IMR-90 (cell line): ENCODE measurements at regions not wholly inside any gene's neighbourhood (a gene's known extent, or its start where the extent isn't known, plus 50 kb on each side); places are given as distances from the start of the nearest gene placed in this dataset.
"Not testable (repeated sequence)": the region's sequence is repeated elsewhere in the genome, so short reads cannot be mapped to it uniquely, and the experiment has no call there.

Experiments
- ATAC-seq: fragments of 200-7000 bp; cut with Tn5 transposase; 2 replicates; pipeline ENCODE4 v1.9.1; 2020; ENCODE audit warnings: low read depth, mild to moderate bottlenecking, moderate library complexity
- BruUV-seq: library from RNA; stranded (reverse); fragments of 400-500 nt; replicated peaks from 2 replicates; lab custom pipeline; 2021; lab: Mats Ljungman, UMichigan
- CTCF ChIA-PET: fragments of 300-600 bp; formaldehyde crosslinking; extraction: SDS; loops from one replicate; lab custom pipeline; 2021; ENCODE audit warnings: antibody characterized with exemption; lab: Yijun Ruan, JAX
- POLR2A ChIA-PET: fragments of 300-600 bp; sonication (Branson Sonifier 250); formaldehyde crosslinking; loops from one replicate; lab custom pipeline; 2022; ENCODE audit warnings: antibody characterized with exemption; ENCODE audit not compliant: unreplicated experiment; lab: Charles Lee
- DNase-seq: peaks from one replicate; pipeline ENCODE4 v3.0.0; 2013
- H2AFZ ChIP-seq: replicated peaks from 2 replicates; pipeline ENCODE3; 2013; ENCODE audit warnings: low read length, mild to moderate bottlenecking; ENCODE audit not compliant: poor library complexity
- H2AK5ac ChIP-seq: 2 replicates; pipeline ENCODE4 v1.6.1; 2013; ENCODE audit warnings: low read depth, low read length, inconsistent platforms
- H2AK9ac ChIP-seq: replicated peaks from 2 replicates; pipeline ENCODE3; 2013; ENCODE audit warnings: mild to moderate bottlenecking, low read depth, low read length, moderate library complexity; ENCODE audit not compliant: poor library complexity
- H2BK120ac ChIP-seq: 2 replicates; pipeline ENCODE4 v1.6.1; 2013; ENCODE audit warnings: low read depth, low read length, inconsistent platforms
- H2BK15ac ChIP-seq: 3 replicates; pipeline ENCODE4 v1.6.1; 2013; ENCODE audit warnings: low read depth, low read length, inconsistent platforms
- H2BK20ac ChIP-seq: 2 replicates; pipeline ENCODE4 v1.6.1; 2013; ENCODE audit warnings: low read depth, mild to moderate bottlenecking, inconsistent platforms, low read length, moderate library complexity
- H2BK5ac ChIP-seq: 2 replicates; pipeline ENCODE4 v1.6.1; 2013; ENCODE audit warnings: mild to moderate bottlenecking, low read depth, low read length, inconsistent platforms; ENCODE audit not compliant: poor library complexity, severe bottlenecking
- H3K14ac ChIP-seq: replicated peaks from 2 replicates; pipeline ENCODE4 v1.6.1; 2013; ENCODE audit warnings: low read depth, low read length, inconsistent platforms
- H3K18ac ChIP-seq: 2 replicates; pipeline ENCODE4 v1.6.1; 2013; ENCODE audit warnings: low read depth, low read length, control low read depth
- H3K23ac ChIP-seq: 2 replicates; pipeline ENCODE4 v1.6.1; 2013; ENCODE audit warnings: low read depth, low read length, inconsistent platforms
- H3K27ac ChIP-seq: 2 replicates; pipeline ENCODE4 v1.5.1; 2013; ENCODE audit warnings: mild to moderate bottlenecking, control low read depth, low read length; ENCODE audit not compliant: insufficient read depth
- H3K27me3 ChIP-seq: 2 replicates; pipeline ENCODE4 v1.6.1; 2013; ENCODE audit warnings: low read length; ENCODE audit not compliant: control insufficient read depth, insufficient read depth
- H3K36me3 ChIP-seq: 2 replicates; pipeline ENCODE4 v1.6.1; 2013; ENCODE audit warnings: low read length, mixed read lengths; ENCODE audit not compliant: control insufficient read depth, insufficient read depth
- H3K4ac ChIP-seq: 2 replicates; pipeline ENCODE4 v1.6.1; 2013; ENCODE audit warnings: low read depth, low read length, inconsistent platforms
- H3K4me1 ChIP-seq: 2 replicates; pipeline ENCODE4 v1.6.1; 2013; ENCODE audit warnings: low read length, mixed read lengths; ENCODE audit not compliant: control insufficient read depth, insufficient read depth
- H3K4me2 ChIP-seq: 2 replicates; pipeline ENCODE4 v1.6.1; 2013; ENCODE audit warnings: low read depth, mild to moderate bottlenecking, control low read depth, low read length, moderate library complexity
- H3K4me3 ChIP-seq: 2 replicates; pipeline ENCODE4 v1.5.1; 2013; ENCODE audit warnings: low read depth, mild to moderate bottlenecking, control low read depth, low read length, moderate library complexity; ENCODE audit not compliant: insufficient read depth
- H3K56ac ChIP-seq: 2 replicates; pipeline ENCODE4 v1.6.1; 2013; ENCODE audit warnings: low read length, inconsistent platforms; ENCODE audit not compliant: insufficient read depth; ENCODE audit errors: extremely low read depth
- H3K79me1 ChIP-seq, 2 experiments: 2 replicates each; pipeline ENCODE4 v1.6.1; 2013; ENCODE audit warnings: low read length in 2 of 2, inconsistent platforms in 1 of 2, low read depth in 1 of 2
- H3K9ac ChIP-seq: 2 replicates; pipeline ENCODE4 v1.6.1; 2013; ENCODE audit warnings: low read depth, low read length, control low read depth
- H3K9me1 ChIP-seq: 2 replicates; pipeline ENCODE4 v1.6.1; 2013; ENCODE audit warnings: low read length, inconsistent platforms; ENCODE audit not compliant: insufficient read depth
- H3K9me3 ChIP-seq: 2 replicates; pipeline ENCODE4 v1.6.1; 2013; ENCODE audit warnings: low read length; ENCODE audit not compliant: control insufficient read depth, insufficient read depth
- H4K20me1 ChIP-seq: 2 replicates; pipeline ENCODE4 v1.6.1; 2013; ENCODE audit warnings: low read length, inconsistent platforms; ENCODE audit not compliant: insufficient read depth
- H4K5ac ChIP-seq: 2 replicates; pipeline ENCODE4 v1.6.1; 2013; ENCODE audit warnings: mild to moderate bottlenecking, low read depth, low read length, control low read depth
- H4K8ac ChIP-seq, 2 experiments: 2 replicates each; pipeline ENCODE4 v1.6.1; 2013; ENCODE audit warnings: low read depth in 2 of 2, low read length in 2 of 2, control low read depth in 1 of 2, inconsistent platforms in 1 of 2
- H4K91ac ChIP-seq: 2 replicates; pipeline ENCODE4 v1.6.1; 2013; ENCODE audit warnings: low read depth, low read length, inconsistent platforms; ENCODE audit not compliant: insufficient read depth
- MXI1 ChIP-seq: IDR thresholded peaks from 2 replicates; pipeline ENCODE4 v1.6.1; 2012; ENCODE audit warnings: low read depth, mild to moderate bottlenecking, low read length, moderate library complexity, borderline replicate concordance
- NFE2L2 ChIP-seq: fragments of 150-350 bp; IDR thresholded peaks from 2 replicates; pipeline ENCODE4 v1.6.1; 2016; ENCODE audit warnings: low read depth, mild to moderate bottlenecking, low read length
- RFX5 ChIP-seq: IDR thresholded peaks from 2 replicates; pipeline ENCODE4 v1.8.0; 2012; ENCODE audit warnings: low read depth, mild to moderate bottlenecking, low read length, moderate library complexity
- WGBS, 2 experiments: methylation state at CpG; one replicate each; pipeline versions ENCODE4 v1.1.5 to v1.1.7; 2013; ENCODE audit warnings: missing lambda C conversion rate in 2 of 2; ENCODE audit not compliant: insufficient read length in 1 of 2; ENCODE audit errors: extremely low coverage in 2 of 2; 5-methylcytosine and 5-hydroxymethylcytosine counted together
- dilution Hi-C: fragments of 300-500 bp; cut with HindIII; formaldehyde crosslinking; loops from one replicate; pipeline ENCODE4 v1.14.3; 2018; ENCODE audit warnings: low sequenced_read_pairs; ENCODE audit not compliant: unreplicated experiment
- in situ Hi-C: fragments of 300-500 bp; cut with MboI; formaldehyde crosslinking; loops from 3 replicates; pipeline ENCODE4 v1.14.3; 2019; ENCODE audit warnings: low sequenced_read_pairs, inconsistent platforms, mixed read lengths
- intact Hi-C: fragments of 100-400 bp; cut with micrococcal nuclease; formaldehyde crosslinking; loops from 2 replicates; pipeline ENCODE4 v1.10.0; 2022

DNA sequence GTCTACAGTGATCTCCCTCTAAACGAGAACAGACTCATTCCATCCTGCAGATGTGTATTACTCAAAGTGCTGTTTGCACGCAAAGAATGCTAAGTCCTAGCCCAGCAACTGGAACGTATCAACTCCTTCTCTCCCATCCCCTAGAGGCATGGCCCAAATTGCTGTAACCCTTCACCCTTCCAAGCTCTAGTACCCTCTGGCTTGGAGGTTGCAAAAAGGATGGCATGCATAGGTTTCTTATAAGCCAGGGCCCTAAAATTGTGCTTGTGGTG, 71.5 kb upstream of the TGM3 start:
- Histone ChIP-seq H3K23ac (no peak overlapping the region), H2AK5ac (no peak overlapping the region), H2BK5ac (no peak overlapping the region), H3K9me1 (no peaks in the 10 kb centered on the region), H3K14ac (no peak overlapping the region), H2BK120ac (no peak overlapping the region), H3K56ac (no peak overlapping the region), H2BK15ac (no peak overlapping the region), H3K27me3 (peaks cover 2% of the 10 kb centered on the region; the same call in 1 of the 2 replicates), H4K5ac (no peak overlapping the region), H3K4me2 (no peak overlapping the region), H2BK20ac (no peak overlapping the region), H4K20me1 (no peaks in the 10 kb centered on the region), H3K4ac (no peak overlapping the region), H2AK9ac (no peak overlapping the region), H3K4me3 (no peak overlapping the region), H2AFZ (no peak overlapping the region), H3K36me3 (no peaks in the 10 kb centered on the region), H3K18ac (no peak overlapping the region), H4K8ac (no peak overlapping the region), H3K9me3 (no peaks in the 10 kb centered on the region), H3K79me1 (no peaks in the 10 kb centered on the region), H4K91ac (no peak overlapping the region), H3K9ac (no peak overlapping the region), H3K4me1 (no peaks in the 10 kb centered on the region), H3K27ac (no peak overlapping the region)
- BruUV-seq, result no TSS peak
- CTCF ChIA-PET, result no interaction called here
- POLR2A ChIA-PET, result no interaction called here
- no peak for TF ChIP-seq MXI1
- TF ChIP-seq NFE2L2, result no peak
- no peak for TF ChIP-seq RFX5
- intact Hi-C loops, result no loop called here
- ATAC-seq, result no peak
- no CpG with 5 or more reads among the region's 3 CpGs for WGBS, 2 experiments
- DNase-seq, result no peak
- dilution Hi-C loops, result no loop called here
- in situ Hi-C loops, result no loop called here

DNA sequence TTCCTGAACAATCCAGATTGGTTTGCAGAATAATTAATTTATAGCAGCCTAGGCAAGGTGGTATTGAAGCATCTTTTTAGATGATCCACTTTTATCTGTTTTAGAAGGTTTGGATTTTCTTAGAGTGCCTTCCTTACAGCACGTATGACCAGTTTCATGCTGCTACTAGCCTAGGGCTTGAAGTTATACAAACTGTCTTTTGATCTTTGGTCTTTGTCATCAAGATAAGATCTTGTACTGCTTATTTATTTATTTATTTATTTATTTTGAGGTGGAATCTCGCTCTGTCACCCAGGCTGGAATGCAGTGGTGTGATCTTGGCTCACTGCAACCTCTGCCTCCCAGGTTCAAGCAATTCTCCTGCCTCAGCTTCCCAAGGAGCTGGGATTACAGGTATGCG, 68.5 kb upstream of the TGM3 start:
- H2BK120ac ChIP-seq, H3K9ac ChIP-seq, H2BK15ac ChIP-seq, H4K91ac ChIP-seq, dilution Hi-C loops, H3K56ac ChIP-seq, H2BK5ac ChIP-seq, POLR2A ChIA-PET, H3K36me3 ChIP-seq, H3K79me1 ChIP-seq, H3K14ac ChIP-seq, H3K9me1 ChIP-seq, in situ Hi-C loops, DNase-seq, H4K20me1 ChIP-seq, H4K8ac ChIP-seq, H3K9me3 ChIP-seq, H3K4ac ChIP-seq, H3K27ac ChIP-seq, intact Hi-C loops, H3K4me2 ChIP-seq, H3K18ac ChIP-seq, H3K27me3 ChIP-seq, H2BK20ac ChIP-seq, H2AFZ ChIP-seq, H4K5ac ChIP-seq, H2AK9ac ChIP-seq, CTCF ChIA-PET, BruUV-seq, ATAC-seq, H3K4me1 ChIP-seq, H2AK5ac ChIP-seq, H3K4me3 ChIP-seq, H3K23ac ChIP-seq: not testable (repeated sequence)
- no CpG with 5 or more reads among the region's 3 CpGs for WGBS, 2 experiments
